Fibroblast of villous mesenchyme (primary cell): ENCODE measurements at regions not wholly inside any gene's neighbourhood (a gene's known extent, or its start where the extent isn't known, plus 50 kb on each side); places are given as distances from the start of the nearest gene placed in this dataset.
"Not testable (repeated sequence)": the region's sequence is repeated elsewhere in the genome, so short reads cannot be mapped to it uniquely, and the experiment has no call there.

ENCODE experiments used
- DNase-seq: peaks from one replicate; pipeline ENCODE4 v3.0.0-alpha.2; 2010; ENCODE audit warnings: low read depth
- H3K4me3 ChIP-seq: 2 replicates; pipeline ENCODE4 v1.5.1; 2011; ENCODE audit warnings: low read depth, mild to moderate bottlenecking, low read length
- TF ChIP-seq, protein P1 (sequence below): IDR thresholded peaks from 2 replicates; pipeline ENCODE4 v1.5.1; 2012; ENCODE audit warnings: low read depth, mild to moderate bottlenecking, low read length; ENCODE audit not compliant: insufficient read depth

GRCh38 chr17:22514315-22514714 lies 822.0 kb downstream of the KCNJ18 start:
- TF ChIP-seq, protein P1, sequence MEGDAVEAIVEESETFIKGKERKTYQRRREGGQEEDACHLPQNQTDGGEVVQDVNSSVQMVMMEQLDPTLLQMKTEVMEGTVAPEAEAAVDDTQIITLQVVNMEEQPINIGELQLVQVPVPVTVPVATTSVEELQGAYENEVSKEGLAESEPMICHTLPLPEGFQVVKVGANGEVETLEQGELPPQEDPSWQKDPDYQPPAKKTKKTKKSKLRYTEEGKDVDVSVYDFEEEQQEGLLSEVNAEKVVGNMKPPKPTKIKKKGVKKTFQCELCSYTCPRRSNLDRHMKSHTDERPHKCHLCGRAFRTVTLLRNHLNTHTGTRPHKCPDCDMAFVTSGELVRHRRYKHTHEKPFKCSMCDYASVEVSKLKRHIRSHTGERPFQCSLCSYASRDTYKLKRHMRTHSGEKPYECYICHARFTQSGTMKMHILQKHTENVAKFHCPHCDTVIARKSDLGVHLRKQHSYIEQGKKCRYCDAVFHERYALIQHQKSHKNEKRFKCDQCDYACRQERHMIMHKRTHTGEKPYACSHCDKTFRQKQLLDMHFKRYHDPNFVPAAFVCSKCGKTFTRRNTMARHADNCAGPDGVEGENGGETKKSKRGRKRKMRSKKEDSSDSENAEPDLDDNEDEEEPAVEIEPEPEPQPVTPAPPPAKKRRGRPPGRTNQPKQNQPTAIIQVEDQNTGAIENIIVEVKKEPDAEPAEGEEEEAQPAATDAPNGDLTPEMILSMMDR = no peak
- no peak overlapping the region for H3K4me3 ChIP-seq
- no peak for DNase-seq

DNA sequence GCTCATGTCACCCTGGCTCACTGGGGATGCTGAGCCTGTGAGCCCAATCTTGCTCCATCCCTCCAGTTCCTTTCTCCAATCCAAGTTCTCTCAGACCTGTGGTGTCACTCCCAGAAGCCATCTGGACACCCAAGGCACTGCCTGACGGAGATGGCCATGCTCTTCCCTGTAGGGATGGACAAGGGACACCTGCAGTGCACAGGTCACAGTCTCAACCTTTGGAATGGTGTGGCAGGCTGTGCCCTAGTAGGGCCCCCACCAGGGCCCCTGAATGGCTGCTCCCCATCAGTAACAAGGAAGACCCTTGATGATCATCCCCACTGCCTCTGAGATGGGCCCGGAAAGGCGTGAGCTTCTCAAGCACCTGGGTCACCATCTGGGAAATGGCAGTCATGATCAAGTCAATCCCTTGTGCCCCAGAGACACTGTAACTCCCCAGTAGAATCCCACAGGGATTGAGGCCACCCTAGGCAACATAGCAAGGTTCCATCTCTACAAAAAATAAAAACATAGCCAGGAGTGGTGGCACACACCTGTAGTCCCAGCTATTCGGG lies 822.5 kb downstream of the KCNJ18 start:
- no peak overlapping the region for H3K4me3 ChIP-seq
- DNase-seq = no peak
- TF ChIP-seq, protein P1 = no peak

DNA sequence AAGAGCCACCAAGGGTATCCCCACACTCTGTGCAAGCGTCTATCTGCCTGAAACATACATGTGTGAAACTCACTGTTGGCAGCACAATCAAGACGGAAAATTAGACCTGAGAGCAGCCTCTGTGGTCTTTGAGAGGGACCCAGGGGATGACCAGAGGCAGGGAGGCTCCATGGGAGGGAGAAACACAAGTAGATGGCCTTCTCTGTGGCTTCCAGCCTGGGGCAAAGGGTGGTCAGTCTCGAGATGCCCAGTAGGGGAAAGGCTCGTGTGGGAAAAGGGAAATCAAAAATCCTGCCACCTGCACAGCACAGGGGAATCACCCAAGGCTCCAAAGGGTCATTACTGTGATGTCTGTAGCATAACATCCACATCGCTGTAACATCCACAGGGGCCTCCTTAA lies 823.3 kb downstream of the KCNJ18 start:
- TF ChIP-seq, protein P1 = no peak
- no peak overlapping the region for H3K4me3 ChIP-seq
- no peak for DNase-seq

DNA sequence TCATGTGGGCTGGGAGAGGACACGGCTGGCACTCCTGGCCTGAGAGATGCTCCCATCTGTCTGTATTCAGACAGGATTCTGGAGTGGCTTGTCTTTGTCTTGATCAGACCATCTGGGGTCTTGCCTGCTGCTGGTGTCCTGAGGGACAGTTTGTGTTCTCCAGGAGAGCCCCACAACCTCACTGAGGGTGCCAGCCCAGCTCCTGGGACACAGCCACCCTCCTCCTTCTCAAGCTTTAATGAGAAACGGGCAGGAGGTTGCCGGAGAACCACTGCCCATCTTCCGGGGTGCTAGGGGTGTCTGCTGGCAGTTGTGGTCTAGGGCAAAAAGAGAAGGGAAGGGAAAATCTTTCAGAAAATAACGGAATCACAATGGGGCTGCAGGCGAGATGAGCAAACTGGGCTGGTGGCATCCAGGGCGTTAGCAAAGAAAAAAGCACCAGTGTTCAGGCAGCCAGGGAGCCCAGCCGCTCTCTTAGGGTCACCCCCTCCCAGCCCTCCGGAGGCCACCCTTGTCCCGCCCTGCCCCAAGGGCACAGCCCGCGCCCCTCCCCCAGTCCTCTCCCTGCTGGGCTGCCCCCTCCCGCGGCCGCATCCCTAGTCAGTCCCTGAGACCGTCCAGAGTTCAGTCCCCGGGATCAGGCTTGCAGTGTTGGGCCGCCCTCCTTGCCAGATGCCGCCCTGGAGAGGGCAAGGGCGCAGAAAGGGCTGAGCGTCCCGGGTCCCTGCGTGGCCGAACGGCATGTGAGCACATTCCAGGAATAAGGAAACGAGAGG lies 824.7 kb downstream of the KCNJ18 start:
- TF ChIP-seq, protein P1 = no peak
- H3K4me3 ChIP-seq = no peak overlapping the region
- DNase-seq = no peak

DNA sequence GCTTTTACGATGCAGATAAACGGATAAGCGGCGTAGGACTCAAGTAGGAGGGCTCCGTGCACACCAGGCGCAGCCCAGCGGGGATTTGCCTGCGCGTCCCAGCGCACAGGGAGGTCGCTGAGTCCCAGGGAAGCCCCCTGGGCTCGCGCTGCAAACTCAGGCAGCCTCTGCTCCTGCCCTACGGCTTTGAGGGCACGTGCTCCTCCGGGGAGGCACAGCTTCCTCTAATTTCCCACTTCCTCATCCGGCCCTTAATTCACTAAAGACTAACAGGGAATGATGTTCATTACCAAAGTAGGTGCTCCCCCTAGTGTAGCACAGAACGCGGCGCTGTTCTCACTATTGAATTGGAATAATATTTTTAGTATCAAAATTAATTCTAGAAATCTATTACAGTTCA lies 825.4 kb downstream of the KCNJ18 start:
- DNase-seq = no peak
- TF ChIP-seq, protein P1 = no peak
- no peak overlapping the region for H3K4me3 ChIP-seq

DNA sequence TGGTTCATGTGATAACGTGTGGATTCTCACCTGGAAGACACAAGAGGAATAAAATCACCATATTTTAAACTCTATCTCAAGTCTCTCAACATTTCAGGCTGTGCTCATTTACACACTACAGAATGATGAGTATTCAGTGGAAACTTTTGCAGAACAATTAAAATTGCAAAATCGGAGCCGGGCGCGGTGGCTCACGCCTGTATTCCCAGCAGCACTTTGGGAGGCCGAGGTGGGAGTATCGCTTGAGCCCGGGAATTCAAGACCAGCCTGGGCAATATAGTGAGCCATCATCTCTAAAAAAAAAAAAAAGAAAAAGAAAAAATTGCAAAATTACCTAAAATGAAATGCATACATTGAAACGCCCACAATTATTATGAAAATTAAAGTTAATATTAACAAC lies 825.9 kb downstream of the KCNJ18 start:
- TF ChIP-seq, protein P1 = no peak
- H3K4me3 ChIP-seq = no peak overlapping the region
- no peak for DNase-seq

DNA sequence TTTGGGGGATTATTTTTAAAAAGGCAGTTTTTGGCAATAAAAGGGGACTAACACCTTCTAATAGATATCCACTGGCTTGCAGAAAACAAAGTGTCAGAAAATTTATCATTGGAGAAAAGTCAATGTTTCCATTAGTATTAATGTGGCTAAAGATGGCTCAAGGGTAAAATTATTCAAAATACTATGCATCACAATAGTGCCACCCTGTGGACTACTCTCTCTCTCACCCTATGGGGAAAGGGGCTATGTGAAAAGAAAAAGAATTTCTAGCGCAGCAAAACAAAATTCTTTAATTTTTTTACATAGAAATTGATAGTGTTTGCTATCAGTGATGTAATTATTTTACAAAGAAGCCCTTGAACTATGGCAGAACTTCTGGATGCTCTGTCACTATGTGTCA lies 856.5 kb downstream of the KCNJ18 start:
- not testable (repeated sequence) for H3K4me3 ChIP-seq, DNase-seq

DNA sequence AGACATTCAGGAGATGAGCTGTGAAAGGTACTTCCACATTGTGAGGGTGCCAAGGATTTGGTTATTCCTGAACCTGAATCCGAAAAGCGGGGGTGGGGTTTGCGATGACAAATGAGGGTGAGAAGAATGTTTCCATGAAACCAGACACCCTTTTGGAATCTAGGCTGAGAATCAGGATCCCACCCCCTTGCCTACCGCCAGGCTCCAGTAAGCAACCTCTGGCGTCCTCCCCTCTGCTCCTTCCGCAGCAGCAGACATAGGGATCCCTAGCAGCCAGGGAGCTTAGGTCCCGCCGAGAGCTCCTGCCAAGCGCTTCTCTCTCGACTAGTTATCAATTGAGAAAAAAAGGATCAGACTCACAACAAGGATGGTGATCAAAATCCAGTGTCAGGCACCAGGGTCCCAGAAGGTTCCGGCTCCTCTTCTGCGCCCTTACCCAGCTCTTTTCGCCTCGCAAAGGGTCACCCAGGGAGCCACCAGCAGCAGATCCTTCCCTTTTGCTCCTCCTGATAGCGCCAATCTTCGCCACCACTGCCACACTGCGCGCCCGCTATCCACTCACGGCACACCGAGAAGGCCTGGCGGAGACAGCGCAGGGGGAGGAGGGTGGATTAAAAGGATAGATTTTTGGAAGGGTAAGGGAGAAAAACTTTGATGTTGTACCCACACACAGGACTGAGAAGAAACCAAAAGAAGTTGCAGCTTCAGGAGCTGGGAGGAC lies 859.5 kb downstream of the KCNJ18 start:
- DNase-seq, H3K4me3 ChIP-seq: not testable (repeated sequence)
